K562 (cell line): ENCODE measurements at regions not wholly inside any gene's neighbourhood (a gene's known extent, or its start where the extent isn't known, plus 50 kb on each side); places are given as distances from the start of the nearest gene placed in this dataset.

Source experiments
- ATAC-seq: fragments of 200-7000 bp; cut with Tn5 transposase; 3 replicates; pipeline ENCODE4 v1.9.1; 2020; ENCODE audit warnings: moderate library complexity
- BruUV-seq: library from RNA; stranded (reverse); fragments of 400-500 nt; replicated peaks from 2 replicates; lab custom pipeline; 2021; lab: Mats Ljungman, UMichigan
- CTCF ChIA-PET: fragments of 300-600 bp; formaldehyde crosslinking; extraction: SDS; loops from one replicate; lab custom pipeline; 2021; ENCODE audit warnings: low intra/inter-chr PET ratio; lab: Yijun Ruan, JAX
- POLR2A ChIA-PET: fragments of 300-600, 350-650 bp; sonication (Branson Sonifier 250); formaldehyde crosslinking; extraction: SDS; loops from one replicate; lab custom pipeline; 2021; ENCODE audit warnings: antibody characterized with exemption, inconsistent platforms; lab: Yijun Ruan, JAX
- DNase-seq, 4 experiments: peaks; one replicate each; pipeline versions ENCODE4 v3.0.0 to v3.0.0-alpha.2; 2011 to 2018; ENCODE audit warnings: low spot score in 3 of 4, mixed read lengths in 3 of 4; ENCODE audit errors: extremely low read depth in 1 of 4
- FAIRE-seq: peaks from 2 replicates; lab custom pipeline; 2011; peaks lifted over from hg19 to GRCh38; lab: Jason Lieb, UNC
- H2AFZ ChIP-seq: 2 replicates; pipeline ENCODE4 v1.6.0; 2011; ENCODE audit warnings: low read depth, low read length, control low read depth, inconsistent platforms
- H3K27ac ChIP-seq: fragments of 200-600 bp; 3 replicates; pipeline ENCODE4 v1.8.0; 2011; ENCODE audit warnings: low read depth, mild to moderate bottlenecking, control low read depth, inconsistent platforms, low read length, moderate library complexity, mixed read lengths; ENCODE audit errors: extremely low read depth
- H3K27me3 ChIP-seq, 2 experiments: fragments of 300-600 bp in 1 of 2; 2 replicates in 1 of 2; 3 replicates in 1 of 2; pipeline versions ENCODE4 v1.6.0 to v1.8.0; 2011; ENCODE audit warnings: inconsistent platforms in 2 of 2, low read length in 2 of 2, mild to moderate bottlenecking in 1 of 2, mixed read lengths in 1 of 2, moderate library complexity in 1 of 2; ENCODE audit not compliant: control insufficient read depth in 2 of 2, insufficient read depth in 2 of 2
- H3K36me3 ChIP-seq: fragments of 300-600 bp; 3 replicates; pipeline ENCODE4 v1.8.0; 2011; ENCODE audit warnings: mild to moderate bottlenecking, low read length, inconsistent platforms; ENCODE audit not compliant: control insufficient read depth, insufficient read depth
- H3K4me1 ChIP-seq, 2 experiments: fragments of 200-600 bp in 1 of 2; replicated peaks in 1 of 2; 2 replicates in 1 of 2; 3 replicates in 1 of 2; pipeline versions ENCODE4 v1.5.1 to v1.8.0; 2011; ENCODE audit warnings: inconsistent platforms in 2 of 2, low read length in 2 of 2, mild to moderate bottlenecking in 1 of 2, mixed read lengths in 1 of 2, moderate library complexity in 1 of 2; ENCODE audit not compliant: control insufficient read depth in 2 of 2, insufficient read depth in 2 of 2
- H3K4me2 ChIP-seq: 2 replicates; pipeline ENCODE4 v1.6.1; 2011; ENCODE audit warnings: low read length, control low read depth, inconsistent platforms, mixed read lengths; ENCODE audit not compliant: insufficient read depth
- H3K4me3 ChIP-seq: fragments of 200-600 bp; sonication (generic), shearing (Covaris generic); 2 replicates; pipeline ENCODE4 v1.5.1; 2016; ENCODE audit warnings: control low read depth, inconsistent platforms
- H3K79me2 ChIP-seq: fragments of 200-600 bp; 3 replicates; pipeline ENCODE4 v1.8.0; 2011; ENCODE audit warnings: low read length, inconsistent platforms; ENCODE audit not compliant: control insufficient read depth, insufficient read depth
- H3K9ac ChIP-seq, 2 experiments: 2 replicates each; pipeline versions ENCODE4 v1.6.0 to v1.6.1; 2011; ENCODE audit warnings: low read depth in 2 of 2, low read length in 2 of 2, control low read depth in 1 of 2, inconsistent platforms in 1 of 2, mild to moderate bottlenecking in 1 of 2, mixed read lengths in 1 of 2; ENCODE audit not compliant: insufficient read depth in 1 of 2
- H3K9me1 ChIP-seq: one replicate; pipeline ENCODE4 v1.6.0; 2011; ENCODE audit warnings: inconsistent platforms, mild to moderate bottlenecking, low read length, moderate library complexity; ENCODE audit not compliant: control insufficient read depth, insufficient read depth
- H3K9me3 ChIP-seq: replicated peaks from 2 replicates; pipeline ENCODE4 v1.5.1; 2011; ENCODE audit warnings: low read depth, low read length, inconsistent platforms; ENCODE audit not compliant: control insufficient read depth, insufficient read depth
- H4K20me1 ChIP-seq: replicated peaks from 2 replicates; pipeline ENCODE4 v1.6.1; 2011; ENCODE audit warnings: low read length, inconsistent platforms, mixed read lengths; ENCODE audit not compliant: control insufficient read depth, insufficient read depth
- CBX8 ChIP-seq: fragments of 200-600 bp; sonication (generic); IDR thresholded peaks from 2 replicates; pipeline ENCODE4 v1.6.1; 2012; ENCODE audit warnings: borderline replicate concordance, mixed run types, low read depth, mild to moderate bottlenecking, moderate library complexity, mixed read lengths, low read length, control low read depth, inconsistent platforms; ENCODE audit not compliant: poor library complexity, severe bottlenecking; ENCODE audit errors: extremely low read depth
- NONO ChIP-seq, 2 experiments: fragments of 200-400 bp in 1 of 2; fragments of 450-650 bp in 1 of 2; formaldehyde crosslinking in 1 of 2; IDR thresholded peaks; 2 replicates each; pipeline ENCODE4 v1.6.1; 2017; ENCODE audit warnings: low read depth in 2 of 2, mild to moderate bottlenecking in 2 of 2, moderate library complexity in 2 of 2, low read length in 1 of 2
- SRF ChIP-seq, 2 experiments: fragments of 250-450, 450-650 bp in 1 of 2; sonication (Bioruptor Pico) in 1 of 2; sonication (generic) in 1 of 2; formaldehyde crosslinking; IDR thresholded peaks; 2 replicates each; pipeline versions ENCODE4 v1.5.0 to v1.5.1; 2020 to 2022; ENCODE audit warnings: mild to moderate bottlenecking in 1 of 2, missing genetic modification reagents in 1 of 2
- ZBTB11 ChIP-seq, 3 experiments: fragments of 200-800 bp in 1 of 3; fragments of 250-450 bp in 1 of 3; fragments of 450-650 bp in 1 of 3; sonication (Bioruptor Pico) in 1 of 3; sonication (Bioruptor generic) in 1 of 3; formaldehyde crosslinking in 1 of 3; IDR thresholded peaks; 2 replicates each; pipeline versions ENCODE4 v1.6.1 to v1.8.0; 2016 to 2022; ENCODE audit warnings: mild to moderate bottlenecking in 2 of 3, missing genetic modification characterization in 2 of 3, missing compliant biosample characterization in 1 of 3, moderate library complexity in 1 of 3
- ZNF146 ChIP-seq: IDR thresholded peaks from one replicate; pipeline ENCODE4 v1.6.1; 2018; ENCODE audit warnings: missing compliant biosample characterization; ENCODE audit not compliant: unreplicated experiment
- WGBS: fragments of 100-300 bp; shearing (Covaris generic); methylation state at CpG from one replicate; pipeline ENCODE4 v1.1.6; 2016; ENCODE audit warnings: low coverage, mixed read lengths; ENCODE audit not compliant: insufficient coverage; ENCODE audit errors: missing lambda C conversion rate; 5-methylcytosine and 5-hydroxymethylcytosine counted together
- in situ Hi-C: fragments of 300-500 bp; cut with MboI; formaldehyde crosslinking; loops from 4 replicates; pipeline ENCODE4 v1.15.0; 2018; ENCODE audit warnings: inconsistent platforms, mixed read lengths
- intact Hi-C: fragments of 100-400 bp; cut with micrococcal nuclease; formaldehyde crosslinking; loops from 2 replicates; pipeline ENCODE4 v1.14.2; 2022
- TF ChIP-seq, protein P1 (sequence below), 2 experiments: IDR thresholded peaks; 2 replicates each; pipeline ENCODE4 v1.6.1; 2011; ENCODE audit warnings: borderline replicate concordance in 1 of 2, control low read depth in 1 of 2, low read depth in 1 of 2, low read length in 1 of 2, mild to moderate bottlenecking in 1 of 2, mixed read lengths in 1 of 2, moderate library complexity in 1 of 2; ENCODE audit not compliant: insufficient read depth in 1 of 2, insufficient read length in 1 of 2, poor library complexity in 1 of 2, severe bottlenecking in 1 of 2; ENCODE audit errors: extremely low read depth in 1 of 2
- TF ChIP-seq, protein P2 (sequence below): fragments of 450-650 bp; formaldehyde crosslinking; IDR thresholded peaks from 2 replicates; pipeline ENCODE4 v1.4.0; 2020; ENCODE audit warnings: mild to moderate bottlenecking, moderate library complexity

- Histone ChIP-seq H3K27me3 (no peaks in the 10 kb centered on the region), H3K27ac (no peak overlapping the region), H3K4me1 (no peaks in the 10 kb centered on the region), H3K4me3 (no peak overlapping the region), H3K4me2 (no peak overlapping the region), H3K79me2 (no peaks in the 10 kb centered on the region), H3K9me1 (no peaks in the 10 kb centered on the region), H3K9me3 (no peaks in the 10 kb centered on the region), H3K9ac (peak overlapping the region in 1 of 2 experiments; percentile 52; a peak in 1 of 4 replicates), H3K36me3 (no peaks in the 10 kb centered on the region), H2AFZ (0 out of 2 replicates have a peak overlapping the region, but pooled peaks have one; percentile 32), H4K20me1 (no peaks in the 10 kb centered on the region)
- FAIRE-seq (no peak), DNase-seq (no peak), ATAC-seq (no peak)
- TF ChIP-seq SRF (CRISPR knock-in tag; IDR thresholded peaks at IDR 0.05): no peak
- intact Hi-C loops: no loop called here
- ChIA-PET POLR2A (no interaction called here), CTCF (no interaction called here)
- in situ Hi-C loops: no loop called here
- 0% methylated on average over 3 of the region's 3 CpGs for WGBS
- BruUV-seq: no TSS peak
Observed at GRCh38 chr2:103805746-103806145, 1043.9 kb downstream of the TMEM182 start.

- no peaks in the 10 kb centered on the region for H3K9me3 ChIP-seq
- no peak overlapping the region for H3K4me2 ChIP-seq
- no peaks in the 10 kb centered on the region for H3K9me1 ChIP-seq
- ChIA-PET POLR2A (no interaction called here), CTCF (no interaction called here)
- no peak overlapping the region for H3K4me3 ChIP-seq
- H3K27ac ChIP-seq: no peak overlapping the region
- in situ Hi-C loops (no loop called here), intact Hi-C loops (no loop called here)
- no peaks in the 10 kb centered on the region for H3K79me2 ChIP-seq
- no peaks in the 10 kb centered on the region for H4K20me1 ChIP-seq
- no peaks in the 10 kb centered on the region for H3K27me3 ChIP-seq
- FAIRE-seq (no peak), ATAC-seq (no peak), DNase-seq (no peak)
- no peak overlapping the region for H2AFZ ChIP-seq
- no peaks in the 10 kb centered on the region for H3K36me3 ChIP-seq
- no TSS peak for BruUV-seq
- H3K9ac ChIP-seq: no peak overlapping the region
- H3K4me1 ChIP-seq: no peaks in the 10 kb centered on the region
- WGBS: 13% methylated on average over 8 of the region's 8 CpGs
- TF ChIP-seq ZBTB11 (CRISPR knock-in tag; IDR thresholded peaks at IDR 0.05): no peak
- no peak for TF ChIP-seq CBX8
- TF ChIP-seq, protein P1, sequence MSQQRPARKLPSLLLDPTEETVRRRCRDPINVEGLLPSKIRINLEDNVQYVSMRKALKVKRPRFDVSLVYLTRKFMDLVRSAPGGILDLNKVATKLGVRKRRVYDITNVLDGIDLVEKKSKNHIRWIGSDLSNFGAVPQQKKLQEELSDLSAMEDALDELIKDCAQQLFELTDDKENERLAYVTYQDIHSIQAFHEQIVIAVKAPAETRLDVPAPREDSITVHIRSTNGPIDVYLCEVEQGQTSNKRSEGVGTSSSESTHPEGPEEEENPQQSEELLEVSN (IDR thresholded peaks at IDR 0.05; ENCODE audit: borderline replicate concordance in 1 of 2, extremely low read depth in 1 of 2, insufficient read depth in 1 of 2, insufficient read length in 1 of 2, low read depth in 1 of 2, low read length in 1 of 2, poor library complexity in 1 of 2, severe bottlenecking in 1 of 2): no peak
- TF ChIP-seq ZNF146 (CRISPR knock-in tag): no peak
- TF ChIP-seq, protein P2, sequence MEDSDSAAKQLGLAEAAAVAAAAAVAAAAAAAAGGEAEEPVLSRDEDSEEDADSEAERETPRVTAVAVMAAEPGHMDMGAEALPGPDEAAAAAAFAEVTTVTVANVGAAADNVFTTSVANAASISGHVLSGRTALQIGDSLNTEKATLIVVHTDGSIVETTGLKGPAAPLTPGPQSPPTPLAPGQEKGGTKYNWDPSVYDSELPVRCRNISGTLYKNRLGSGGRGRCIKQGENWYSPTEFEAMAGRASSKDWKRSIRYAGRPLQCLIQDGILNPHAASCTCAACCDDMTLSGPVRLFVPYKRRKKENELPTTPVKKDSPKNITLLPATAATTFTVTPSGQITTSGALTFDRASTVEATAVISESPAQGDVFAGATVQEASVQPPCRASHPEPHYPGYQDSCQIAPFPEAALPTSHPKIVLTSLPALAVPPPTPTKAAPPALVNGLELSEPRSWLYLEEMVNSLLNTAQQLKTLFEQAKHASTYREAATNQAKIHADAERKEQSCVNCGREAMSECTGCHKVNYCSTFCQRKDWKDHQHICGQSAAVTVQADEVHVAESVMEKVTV (CRISPR knock-in tag): no peak
- TF ChIP-seq NONO (IDR thresholded peaks at IDR 0.05; ENCODE audit: low read depth in 2 of 2, low read length in 1 of 2): no peak
Observed at GRCh38 chr2:103808814-103809213, 1045.1 kb upstream of the POU3F3 start.
